OCI-LY3 (cell line): ENCODE measurements at regions not wholly inside any gene's neighbourhood (a gene's known extent, or its start where the extent isn't known, plus 50 kb on each side); places are given as distances from the start of the nearest gene placed in this dataset.

Experiments
- EZH2phosphoT487 ChIP-seq: fragments of 200-600 bp; shearing (Covaris generic); IDR thresholded peaks from 2 replicates; pipeline ENCODE4 v1.6.1; 2018; ENCODE audit warnings: antibody characterized with exemption, mixed run types, low read depth
- TF ChIP-seq, protein P1 (sequence below): fragments of 200-600, 300-600 bp; sonication (generic); IDR thresholded peaks from 2 replicates; pipeline ENCODE4 v1.5.1; 2014; ENCODE audit warnings: antibody characterized with exemption, low read length, low read depth

DNA sequence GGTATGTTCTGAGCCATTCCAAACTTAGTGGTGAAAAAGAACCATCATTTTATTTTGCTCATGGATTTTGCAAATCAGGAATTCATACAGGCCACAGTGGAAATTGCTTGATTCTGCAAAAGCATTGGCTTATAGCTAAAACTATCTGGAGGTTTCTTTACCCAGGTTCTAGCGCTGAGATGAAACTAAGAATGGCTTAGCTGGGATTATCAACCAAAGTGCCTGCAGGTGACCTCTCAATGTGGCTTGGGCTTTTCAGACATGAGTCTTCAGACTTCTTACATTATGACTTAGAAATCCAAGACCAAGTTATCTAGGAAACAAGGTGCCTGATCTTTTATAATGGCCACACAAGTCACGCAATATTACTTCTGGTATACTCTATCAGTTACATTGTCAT lies 140.1 kb downstream of the HGF start:
- TF ChIP-seq, protein P1, sequence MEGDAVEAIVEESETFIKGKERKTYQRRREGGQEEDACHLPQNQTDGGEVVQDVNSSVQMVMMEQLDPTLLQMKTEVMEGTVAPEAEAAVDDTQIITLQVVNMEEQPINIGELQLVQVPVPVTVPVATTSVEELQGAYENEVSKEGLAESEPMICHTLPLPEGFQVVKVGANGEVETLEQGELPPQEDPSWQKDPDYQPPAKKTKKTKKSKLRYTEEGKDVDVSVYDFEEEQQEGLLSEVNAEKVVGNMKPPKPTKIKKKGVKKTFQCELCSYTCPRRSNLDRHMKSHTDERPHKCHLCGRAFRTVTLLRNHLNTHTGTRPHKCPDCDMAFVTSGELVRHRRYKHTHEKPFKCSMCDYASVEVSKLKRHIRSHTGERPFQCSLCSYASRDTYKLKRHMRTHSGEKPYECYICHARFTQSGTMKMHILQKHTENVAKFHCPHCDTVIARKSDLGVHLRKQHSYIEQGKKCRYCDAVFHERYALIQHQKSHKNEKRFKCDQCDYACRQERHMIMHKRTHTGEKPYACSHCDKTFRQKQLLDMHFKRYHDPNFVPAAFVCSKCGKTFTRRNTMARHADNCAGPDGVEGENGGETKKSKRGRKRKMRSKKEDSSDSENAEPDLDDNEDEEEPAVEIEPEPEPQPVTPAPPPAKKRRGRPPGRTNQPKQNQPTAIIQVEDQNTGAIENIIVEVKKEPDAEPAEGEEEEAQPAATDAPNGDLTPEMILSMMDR = no peak
- no peak for TF ChIP-seq EZH2phosphoT487
